ENCODE measurements at regions not wholly inside any gene's neighbourhood (a gene's known extent, or its start where the extent isn't known, plus 50 kb on each side); places are given as distances from the start of the nearest gene placed in this dataset.

GRCh38 chr18:6649421-6650126, 79.9 kb upstream of the ARHGAP28 start:
- FAIRE-seq (no peak), DNase-seq (ENCODE audit: insufficient read length, low spot score) (no peak)
- TF ChIP-seq POLR2A (IDR thresholded peaks at IDR 0.05; ENCODE audit: low read depth, low read length) = no peak

GRCh38 chr18:6650127-6650507, 79.4 kb upstream of the ARHGAP28 start:
- DNase-seq (ENCODE audit: insufficient read length, low spot score) = no peak
- FAIRE-seq = no peak
- TF ChIP-seq POLR2A (IDR thresholded peaks at IDR 0.05; ENCODE audit: low read depth, low read length) = no peak

- no peak for FAIRE-seq
- TF ChIP-seq POLR2A (IDR thresholded peaks at IDR 0.05; ENCODE audit: low read depth, low read length) = no peak
- DNase-seq (ENCODE audit: insufficient read length, low spot score) = no peak
Observed at GRCh38 chr18:6650747-6651146, 78.8 kb upstream of the ARHGAP28 start.

- FAIRE-seq = no peak
- no peak for TF ChIP-seq POLR2A (IDR thresholded peaks at IDR 0.05; ENCODE audit: low read depth, low read length)
- no peak for DNase-seq (ENCODE audit: insufficient read length, low spot score)
Observed at GRCh38 chr18:6652098-6652497, 77.4 kb upstream of the ARHGAP28 start.

GRCh38 chr18:6653880-6654279, 75.6 kb upstream of the ARHGAP28 start:
- no peak for TF ChIP-seq POLR2A (IDR thresholded peaks at IDR 0.05; ENCODE audit: low read depth, low read length)
- no peak for FAIRE-seq
- DNase-seq (ENCODE audit: insufficient read length, low spot score) = no peak

- no peak for FAIRE-seq
- no peak for TF ChIP-seq POLR2A (IDR thresholded peaks at IDR 0.05; ENCODE audit: low read depth, low read length)
- no peak for DNase-seq (ENCODE audit: insufficient read length, low spot score)
Observed at GRCh38 chr18:6659963-6660725, 69.4 kb upstream of the ARHGAP28 start.

GRCh38 chr18:6661692-6662415, 67.7 kb upstream of the ARHGAP28 start:
- DNase-seq (ENCODE audit: insufficient read length, low spot score) = no peak
- FAIRE-seq = no peak
- TF ChIP-seq POLR2A (IDR thresholded peaks at IDR 0.05; ENCODE audit: low read depth, low read length) = no peak

GRCh38 chr18:6666012-6666685, 63.4 kb upstream of the ARHGAP28 start:
- no peak for TF ChIP-seq POLR2A (IDR thresholded peaks at IDR 0.05; ENCODE audit: low read depth, low read length)
- FAIRE-seq (no peak), DNase-seq (ENCODE audit: insufficient read length, low spot score) (no peak)

- DNase-seq (ENCODE audit: insufficient read length, low spot score) = no peak
- no peak for FAIRE-seq
- TF ChIP-seq POLR2A (IDR thresholded peaks at IDR 0.05; ENCODE audit: low read depth, low read length) = no peak
Observed at GRCh38 chr18:6668836-6669235, 60.7 kb upstream of the ARHGAP28 start.

- DNase-seq (ENCODE audit: insufficient read length, low spot score) = no peak
- no peak for FAIRE-seq
- TF ChIP-seq POLR2A (IDR thresholded peaks at IDR 0.05; ENCODE audit: low read depth, low read length) = no peak
Observed at GRCh38 chr18:6672821-6673308, 56.7 kb upstream of the ARHGAP28 start.

GRCh38 chr18:6677086-6677485, 52.4 kb upstream of the ARHGAP28 start:
- FAIRE-seq = no peak
- no peak for DNase-seq (ENCODE audit: insufficient read length, low spot score)
- TF ChIP-seq POLR2A (IDR thresholded peaks at IDR 0.05; ENCODE audit: low read depth, low read length) = no peak

GRCh38 chr18:6679201-6679600, 50.3 kb upstream of the ARHGAP28 start:
- no peak for TF ChIP-seq POLR2A (IDR thresholded peaks at IDR 0.05; ENCODE audit: low read depth, low read length)
- FAIRE-seq (no peak), DNase-seq (ENCODE audit: insufficient read length, low spot score) (no peak)
